Activated CD4-positive, alpha-beta T cell treated with anti-CD3 and anti-CD28 coated beads, Interleukin-2, amount 50 U/mL, for 1 hour (primary cell): ENCODE measurements at regions not wholly inside any gene's neighbourhood (a gene's known extent, or its start where the extent isn't known, plus 50 kb on each side); places are given as distances from the start of the nearest gene placed in this dataset.
"Not testable (repeated sequence)": the region's sequence is repeated elsewhere in the genome, so short reads cannot be mapped to it uniquely, and the experiment has no call there.

Experiments used
- DNase-seq: peaks from one replicate; pipeline ENCODE4 v3.0.0-alpha.2; 2020

- DNase-seq: no peak
These were observed 132.4 kb upstream of the ITGA6 start for GRCh38 chr2:172294983-172295382.

DNA sequence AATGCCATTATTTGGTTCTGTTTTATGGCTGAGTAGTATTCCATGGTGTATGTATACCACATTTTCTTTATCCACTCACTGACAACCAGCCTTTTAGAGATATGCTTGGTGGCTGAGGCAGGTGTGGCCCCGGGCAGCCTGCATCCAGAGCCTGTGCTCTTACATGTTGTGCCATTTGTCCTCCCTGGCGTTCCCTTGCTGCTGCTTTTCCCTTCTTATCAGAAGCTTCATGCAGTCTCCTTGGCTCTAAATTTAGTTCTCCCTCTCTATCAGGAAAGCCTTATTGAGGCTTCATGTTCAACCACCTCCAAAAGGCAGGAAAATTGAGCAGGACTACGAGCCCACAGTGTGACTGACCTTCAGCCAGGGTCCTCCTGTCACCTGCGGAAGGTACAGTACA lies 131.7 kb upstream of the ITGA6 start:
- DNase-seq: no peak

- no peak for DNase-seq
These were observed 130.9 kb upstream of the ITGA6 start for GRCh38 chr2:172296267-172297046.

GRCh38 chr2:172297531-172297930 lies 129.9 kb upstream of the ITGA6 start:
- no peak for DNase-seq

- DNase-seq: no peak
These were observed 129.4 kb upstream of the ITGA6 start for GRCh38 chr2:172297950-172298349.

GRCh38 chr2:172299741-172300140 lies 127.6 kb upstream of the ITGA6 start:
- DNase-seq: no peak

GRCh38 chr2:172300851-172301250 lies 126.5 kb upstream of the ITGA6 start:
- DNase-seq: no peak

DNA sequence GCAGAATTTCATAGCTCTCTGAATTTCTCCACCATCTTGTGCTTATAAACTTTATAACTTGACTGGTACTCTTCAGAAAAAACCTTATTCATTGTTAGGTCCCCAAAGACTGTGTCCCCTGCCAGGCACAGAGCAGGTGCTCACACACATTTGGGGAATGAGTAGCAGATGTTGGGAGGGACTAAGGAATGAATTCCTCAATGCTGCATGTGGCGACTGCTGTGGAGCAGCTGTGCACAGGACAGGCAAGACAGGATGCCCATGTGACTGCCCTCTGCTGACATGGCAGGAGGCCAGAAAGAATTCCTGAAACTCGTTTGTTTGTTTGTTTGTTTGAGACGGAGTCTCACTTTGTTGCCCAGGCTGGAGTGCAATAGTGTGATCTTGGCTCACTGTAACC lies 122.3 kb upstream of the ITGA6 start:
- no peak for DNase-seq

DNA sequence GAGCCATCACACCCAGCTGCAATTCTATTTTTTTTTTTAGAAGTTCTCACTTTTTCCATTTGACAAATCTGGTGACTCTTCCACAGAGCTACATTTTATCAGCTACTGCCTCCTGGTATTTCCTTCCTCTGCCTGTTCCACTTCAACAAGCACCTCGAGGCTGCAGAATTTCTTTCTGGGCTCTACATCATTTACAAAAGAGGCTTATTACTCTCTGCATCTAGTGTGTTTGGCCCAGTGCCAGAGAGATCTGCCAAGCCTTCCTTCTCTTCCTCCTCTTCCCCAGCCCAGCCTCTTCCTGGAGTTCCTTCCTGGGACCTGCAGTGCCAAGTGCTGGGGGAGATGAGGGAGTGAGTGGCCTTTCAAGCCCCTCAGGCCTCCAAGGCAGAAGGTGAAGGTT lies 119.6 kb upstream of the ITGA6 start:
- DNase-seq: no peak

GRCh38 chr2:172308253-172308935 lies 119.0 kb upstream of the ITGA6 start:
- DNase-seq: no peak

GRCh38 chr2:172311921-172312345 lies 115.5 kb upstream of the ITGA6 start:
- DNase-seq: no peak

GRCh38 chr2:172313715-172314341 lies 113.6 kb upstream of the ITGA6 start:
- no peak for DNase-seq

DNA sequence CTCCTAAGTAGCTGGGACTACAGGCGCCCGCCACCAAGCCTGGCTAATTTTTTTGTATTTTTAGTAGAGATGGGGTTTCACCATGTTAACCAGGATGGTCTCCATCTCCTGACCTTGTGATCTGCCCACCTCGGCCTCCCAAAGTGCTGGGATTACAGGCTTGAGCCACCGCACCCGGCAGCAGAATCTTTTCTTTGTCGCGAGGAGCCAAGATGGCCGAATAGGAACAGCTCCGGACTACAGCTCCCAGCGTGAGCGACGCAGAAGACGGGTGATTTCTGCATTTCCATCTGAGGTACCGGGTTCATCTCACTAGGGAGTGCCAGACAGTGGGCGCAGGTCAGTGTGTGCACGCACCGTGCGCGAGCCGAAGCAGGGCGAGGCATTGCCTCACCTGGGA lies 112.3 kb upstream of the ITGA6 start:
- not testable (repeated sequence) for DNase-seq

DNA sequence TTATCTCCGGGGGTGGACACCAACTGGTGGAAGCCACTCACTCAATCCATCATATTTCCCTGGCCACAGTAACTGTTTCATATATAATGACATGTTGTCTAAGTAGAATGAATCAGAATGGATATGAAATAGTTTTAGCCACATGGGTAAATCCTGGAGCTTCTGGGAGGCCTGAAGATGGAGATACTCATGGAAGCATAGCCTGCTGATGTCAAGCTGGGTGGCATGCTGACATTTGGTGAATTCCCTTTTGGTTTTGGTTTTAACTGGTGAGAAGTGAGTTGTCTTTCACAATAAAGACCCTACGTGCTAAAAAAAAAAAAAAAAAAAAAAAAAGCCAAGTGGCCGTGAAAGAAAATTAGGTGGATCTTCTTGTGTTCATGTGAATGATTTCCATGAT lies 105.3 kb upstream of the ITGA6 start:
- DNase-seq: no peak

- no peak for DNase-seq
These were observed 104.1 kb upstream of the ITGA6 start for GRCh38 chr2:172323256-172323655.

GRCh38 chr2:172323861-172324597 lies 103.4 kb upstream of the ITGA6 start:
- DNase-seq: no peak

DNA sequence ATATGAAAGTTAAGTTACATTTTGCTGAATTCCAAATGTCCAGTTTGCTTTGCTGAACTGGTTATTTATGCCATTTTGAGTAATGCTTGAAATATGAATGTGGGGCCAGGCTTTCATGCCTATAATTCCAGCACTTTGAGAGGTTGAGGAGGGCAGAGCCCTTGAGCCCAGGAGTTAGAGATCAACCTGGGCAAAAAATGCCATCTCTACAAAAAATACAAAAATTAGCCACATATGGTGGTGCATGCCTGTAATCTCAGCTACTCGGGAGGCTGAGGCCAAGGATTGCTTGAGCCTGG lies 101.2 kb upstream of the ITGA6 start:
- no peak for DNase-seq

- no peak for DNase-seq
These were observed 99.1 kb upstream of the ITGA6 start for GRCh38 chr2:172328103-172328841.

DNA sequence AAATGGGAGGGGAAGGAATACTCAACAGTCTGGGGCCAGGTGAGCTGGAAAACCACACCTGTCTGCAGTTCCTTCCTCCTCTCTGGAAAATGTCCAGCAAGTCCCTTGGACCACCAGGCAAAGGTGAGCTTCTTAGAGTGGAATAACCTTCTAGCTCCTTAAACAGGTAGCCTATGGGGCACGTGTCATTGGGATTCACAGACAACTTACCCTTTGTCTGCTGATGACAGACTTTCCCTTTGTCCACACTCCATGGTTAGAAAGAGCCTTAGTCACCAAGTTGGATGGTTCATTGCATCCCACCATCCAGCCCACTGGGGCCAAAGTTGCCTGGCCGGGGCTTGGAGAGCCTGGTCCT lies 98.0 kb upstream of the ITGA6 start:
- DNase-seq: no peak

DNA sequence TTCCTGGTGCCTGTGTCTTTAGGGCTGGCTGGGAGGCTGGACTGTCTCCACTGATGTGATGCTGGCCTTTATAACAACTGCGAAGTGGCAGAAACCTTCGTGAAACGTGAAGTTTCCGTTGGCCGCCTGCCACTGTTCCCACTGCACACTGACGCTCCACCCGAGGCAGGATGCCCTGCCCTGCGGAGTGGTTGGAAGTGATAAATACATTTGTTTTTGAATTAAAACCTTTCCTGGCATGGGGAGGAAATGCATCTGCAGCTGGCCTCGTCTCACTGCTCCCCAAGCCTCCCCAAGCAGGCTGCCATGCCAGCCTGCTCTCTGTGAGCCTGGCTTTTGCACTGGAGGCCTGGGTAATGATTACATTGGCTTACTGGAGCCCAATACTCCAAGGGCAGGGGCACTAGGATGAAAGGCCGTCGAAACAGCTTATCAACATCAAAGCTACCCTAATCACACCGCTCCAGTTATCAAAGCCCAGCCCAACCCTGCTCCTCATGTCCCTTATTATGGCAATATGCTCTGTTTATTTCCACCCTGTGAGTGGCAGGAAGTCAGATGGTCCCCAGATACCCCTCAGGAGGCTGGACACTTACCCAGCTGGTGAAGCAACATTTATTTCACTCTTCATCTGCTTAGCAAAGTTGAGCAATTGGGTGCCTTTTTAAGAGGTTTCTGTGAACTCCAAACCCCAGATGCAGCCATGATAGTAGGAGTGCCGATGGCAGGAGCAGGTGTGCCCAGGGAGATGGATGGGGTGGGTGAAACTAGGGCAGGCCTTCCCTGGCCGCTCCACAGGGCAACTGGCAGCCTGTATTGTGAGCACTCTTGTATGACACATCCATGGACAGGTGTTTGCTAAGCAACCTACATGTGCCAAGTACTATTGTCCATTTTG lies 97.4 kb upstream of the ITGA6 start:
- DNase-seq: no peak

DNA sequence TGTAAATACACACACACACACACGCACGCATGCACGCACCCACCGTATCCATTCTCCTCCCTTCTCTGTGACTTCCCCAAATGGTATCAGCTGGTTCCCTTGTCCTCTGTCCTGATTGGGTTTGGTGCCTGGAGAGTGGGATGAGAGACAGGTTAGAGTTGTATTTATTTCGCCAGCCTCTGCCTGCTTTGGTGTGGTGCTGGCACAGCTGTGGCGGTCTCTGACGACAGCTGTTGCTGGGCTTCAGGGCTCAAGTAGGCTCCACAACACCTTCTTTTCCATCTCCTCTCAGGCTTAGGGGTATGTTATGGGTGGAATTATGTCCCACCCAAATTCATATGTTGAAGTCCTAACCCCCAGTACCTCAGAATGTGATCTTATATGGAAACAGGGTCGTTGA lies 94.9 kb upstream of the ITGA6 start:
- DNase-seq: no peak
